Spinal cord (tissue), 9 donors: ENCODE measurements at regions not wholly inside any gene's neighbourhood (a gene's known extent, or its start where the extent isn't known, plus 50 kb on each side); places are given as distances from the start of the nearest gene placed in this dataset.
"Not testable (repeated sequence)": the region's sequence is repeated elsewhere in the genome, so short reads cannot be mapped to it uniquely, and the experiment has no call there.

Experiments
- DNase-seq, 6 donors: peaks; one replicate each; pipeline versions ENCODE4 v3.0.0 to v3.0.0-alpha.2; 2013 to 2015; ENCODE audit warnings: low spot score in 6 of 6, low read depth in 4 of 6
- H3K27ac ChIP-seq: one replicate; pipeline ENCODE4 v1.5.1; 2013; ENCODE audit warnings: low read depth, low read length, control low read depth
- H3K27me3 ChIP-seq: one replicate; pipeline ENCODE4 v1.6.1; 2013; ENCODE audit warnings: low read length; ENCODE audit not compliant: control insufficient read depth, insufficient read depth
- H3K36me3 ChIP-seq: one replicate; pipeline ENCODE4 v1.6.1; 2013; ENCODE audit warnings: low read length; ENCODE audit not compliant: control insufficient read depth, insufficient read depth
- H3K4me1 ChIP-seq: one replicate; pipeline ENCODE4 v1.6.1; 2013; ENCODE audit warnings: low read length; ENCODE audit not compliant: control insufficient read depth, insufficient read depth
- H3K4me3 ChIP-seq: one replicate; pipeline ENCODE4 v1.5.1; 2013; ENCODE audit warnings: low read depth, low read length, control low read depth
- H3K9me3 ChIP-seq: one replicate; pipeline ENCODE4 v1.6.1; 2013; ENCODE audit warnings: low read length; ENCODE audit not compliant: control insufficient read depth, insufficient read depth
- WGBS: methylation state at CpG from one replicate; pipeline ENCODE4 v1.1.5; 2013; ENCODE audit warnings: missing lambda C conversion rate; ENCODE audit not compliant: insufficient coverage; 5-methylcytosine and 5-hydroxymethylcytosine counted together
- donor health status: healthy.

GRCh38 chr1:83135524-83136157 is 863.3 kb downstream of the TTLL7 start:
- not testable (repeated sequence) for H3K36me3 ChIP-seq, H3K27me3 ChIP-seq, DNase-seq, H3K4me1 ChIP-seq, H3K9me3 ChIP-seq, H3K27ac ChIP-seq, H3K4me3 ChIP-seq
- WGBS: no CpG with 5 or more reads among the region's 1 CpG

- DNase-seq, H3K4me1 ChIP-seq, H3K9me3 ChIP-seq, H3K36me3 ChIP-seq, H3K4me3 ChIP-seq, H3K27me3 ChIP-seq, H3K27ac ChIP-seq: not testable (repeated sequence)
- WGBS: no CpG with 5 or more reads among the region's 3 CpGs
Observed at GRCh38 chr1:83134322-83135014, 864.5 kb downstream of the TTLL7 start.

- no peak for DNase-seq
- no peak overlapping the region for H3K27ac ChIP-seq
- no peaks in the 10 kb centered on the region for H3K4me1 ChIP-seq
- H3K36me3 ChIP-seq: no peaks in the 10 kb centered on the region
- no CpG with 5 or more reads among the region's 1 CpG for WGBS
- H3K27me3 ChIP-seq: no peaks in the 10 kb centered on the region
- H3K9me3 ChIP-seq: no peaks in the 10 kb centered on the region
- no peak overlapping the region for H3K4me3 ChIP-seq
Observed at GRCh38 chr1:83131692-83131955, 867.3 kb downstream of the TTLL7 start.

- no peaks in the 10 kb centered on the region for H3K36me3 ChIP-seq
- no peaks in the 10 kb centered on the region for H3K27me3 ChIP-seq
- no peaks in the 10 kb centered on the region for H3K9me3 ChIP-seq
- H3K4me3 ChIP-seq: no peak overlapping the region
- H3K27ac ChIP-seq: no peak overlapping the region
- 75% methylated on average over 1 of the region's 3 CpGs for WGBS
- no peaks in the 10 kb centered on the region for H3K4me1 ChIP-seq
- peak in 1 of 6 donors; percentile 6 for DNase-seq
Observed at GRCh38 chr1:83130886-83131691, 867.8 kb downstream of the TTLL7 start.

- Histone ChIP-seq H3K27me3 (no peaks in the 10 kb centered on the region), H3K9me3 (no peaks in the 10 kb centered on the region), H3K27ac (no peak overlapping the region), H3K36me3 (no peaks in the 10 kb centered on the region), H3K4me1 (no peaks in the 10 kb centered on the region), H3K4me3 (no peak overlapping the region)
- WGBS: no CpG with 5 or more reads among the region's 3 CpGs
- no peak for DNase-seq
Observed at GRCh38 chr1:83129107-83129506, 869.8 kb downstream of the TTLL7 start.

- Histone ChIP-seq H3K27me3 (no peaks in the 10 kb centered on the region), H3K9me3 (no peaks in the 10 kb centered on the region), H3K4me3 (no peak overlapping the region), H3K27ac (no peak overlapping the region), H3K36me3 (no peaks in the 10 kb centered on the region), H3K4me1 (no peaks in the 10 kb centered on the region)
- no CpG with 5 or more reads among the region's 2 CpGs for WGBS
- DNase-seq: no peak
Observed at GRCh38 chr1:83125456-83125855, 873.5 kb downstream of the TTLL7 start.

- H3K27ac ChIP-seq: no peak overlapping the region
- H3K4me3 ChIP-seq: no peak overlapping the region
- no peaks in the 10 kb centered on the region for H3K27me3 ChIP-seq
- DNase-seq: no peak
- H3K9me3 ChIP-seq: no peaks in the 10 kb centered on the region
- no peaks in the 10 kb centered on the region for H3K36me3 ChIP-seq
- H3K4me1 ChIP-seq: no peaks in the 10 kb centered on the region
- WGBS: no CpG with 5 or more reads among the region's 3 CpGs
Observed at GRCh38 chr1:83123019-83123418, 875.9 kb downstream of the TTLL7 start.

GRCh38 chr1:83118472-83118871 is 880.5 kb downstream of the TTLL7 start:
- Histone ChIP-seq H3K27ac (no peak overlapping the region), H3K27me3 (no peaks in the 10 kb centered on the region), H3K9me3 (no peaks in the 10 kb centered on the region), H3K4me1 (no peaks in the 10 kb centered on the region), H3K4me3 (no peak overlapping the region), H3K36me3 (no peaks in the 10 kb centered on the region)
- WGBS: 100% methylated on average over 2 of the region's 4 CpGs
- DNase-seq: no peak

- not testable (repeated sequence) for H3K4me3 ChIP-seq, H3K36me3 ChIP-seq, H3K9me3 ChIP-seq, DNase-seq, H3K4me1 ChIP-seq, H3K27me3 ChIP-seq, H3K27ac ChIP-seq
- no CpG with 5 or more reads among the region's 4 CpGs for WGBS
Observed at GRCh38 chr1:83117030-83117429, 881.9 kb downstream of the TTLL7 start.

GRCh38 chr1:83115785-83116184 is 883.1 kb downstream of the TTLL7 start:
- H3K9me3 ChIP-seq: no peaks in the 10 kb centered on the region
- 86% methylated on average over 1 of the region's 2 CpGs for WGBS
- H3K27me3 ChIP-seq: no peaks in the 10 kb centered on the region
- no peak for DNase-seq
- H3K27ac ChIP-seq: no peak overlapping the region
- no peaks in the 10 kb centered on the region for H3K4me1 ChIP-seq
- no peaks in the 10 kb centered on the region for H3K36me3 ChIP-seq
- H3K4me3 ChIP-seq: no peak overlapping the region
